Fibroblast of skin of back (primary cell): ENCODE measurements at regions not wholly inside any gene's neighbourhood (a gene's known extent, or its start where the extent isn't known, plus 50 kb on each side); places are given as distances from the start of the nearest gene placed in this dataset.
A peak's percentile ranks its signal among the peaks of the same experiment; 100 is the strongest.

Experiments
- DNase-seq: peaks from one replicate; pipeline ENCODE4 v3.0.0-alpha.2; 2013

DNA sequence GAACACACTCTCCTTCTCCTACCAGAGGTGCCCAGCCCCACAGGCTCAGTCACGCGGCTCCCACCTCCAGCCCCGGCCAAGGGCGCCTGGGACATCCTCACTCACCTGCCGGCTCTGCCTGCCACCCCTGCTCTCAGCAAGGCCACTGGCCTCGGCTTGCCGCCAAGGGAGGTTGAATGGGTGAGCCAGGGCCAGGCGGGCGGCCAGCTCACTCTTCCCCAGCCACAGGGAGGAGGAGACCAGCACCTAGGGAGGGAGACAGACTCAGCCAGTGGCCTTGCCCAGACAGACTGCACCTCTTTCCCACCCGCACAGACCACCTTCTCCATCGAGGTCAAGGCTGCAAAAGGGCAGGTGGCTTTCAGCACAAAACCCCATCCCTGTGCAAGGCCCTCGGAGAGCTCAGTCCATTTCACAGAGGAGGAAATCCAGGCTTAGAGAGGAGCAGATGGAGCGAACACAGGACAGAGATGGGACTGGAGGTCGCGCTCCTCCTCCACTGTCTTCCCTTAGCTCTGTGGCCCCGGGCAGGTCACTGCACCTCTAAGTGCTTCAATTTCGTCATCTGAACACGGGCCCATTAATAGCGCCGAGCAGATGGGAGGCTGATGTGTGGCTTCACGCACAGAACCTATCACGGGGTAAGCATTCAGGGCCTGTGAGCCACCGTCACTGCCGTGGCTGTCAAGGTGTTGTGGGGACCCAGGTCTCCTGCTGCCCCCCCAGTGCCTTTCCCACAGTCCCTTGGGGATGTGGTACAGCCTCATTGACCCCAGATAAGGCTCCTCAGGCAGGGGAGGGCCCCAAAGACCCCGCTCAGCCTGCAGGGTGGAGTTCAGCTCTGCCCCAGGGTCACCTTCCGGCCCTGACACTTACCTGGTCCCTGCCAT is 56.1 kb downstream of the RMI2 start:
- DNase-seq = no peak

DNA sequence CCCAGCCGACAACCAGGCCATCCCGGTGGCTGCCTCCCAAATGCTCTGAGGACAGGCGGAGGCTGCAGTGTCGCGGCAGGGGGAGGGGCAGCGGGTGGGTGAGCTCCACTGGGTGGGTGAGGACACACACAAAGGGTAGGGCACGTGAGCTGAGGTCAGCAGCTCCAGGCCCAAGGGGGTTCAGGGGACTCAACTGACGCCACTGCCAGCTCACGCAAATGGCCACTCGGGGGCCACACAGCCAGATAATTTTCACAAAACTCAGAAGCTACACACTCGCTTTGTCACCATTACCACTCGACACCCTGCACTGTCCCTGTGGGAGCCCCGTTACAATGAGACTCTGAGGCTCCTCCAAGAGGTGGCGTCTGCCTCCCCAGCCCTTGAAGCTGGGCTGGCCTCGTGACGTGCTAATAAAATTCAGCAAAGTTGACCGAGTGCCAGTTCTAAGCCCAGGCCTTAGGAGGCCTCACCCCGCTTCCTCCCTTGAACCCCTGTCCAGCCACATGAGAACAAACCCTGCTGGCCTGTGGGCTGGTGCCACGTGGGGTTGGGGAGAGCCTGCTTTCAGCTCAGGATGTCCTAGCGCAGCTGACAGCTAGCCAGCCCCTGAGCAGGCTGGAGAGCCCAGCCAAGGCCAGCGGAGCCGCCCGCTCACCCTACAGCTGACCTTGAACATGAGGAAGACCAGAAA is 56.9 kb downstream of the RMI2 start:
- DNase-seq = no peak

DNA sequence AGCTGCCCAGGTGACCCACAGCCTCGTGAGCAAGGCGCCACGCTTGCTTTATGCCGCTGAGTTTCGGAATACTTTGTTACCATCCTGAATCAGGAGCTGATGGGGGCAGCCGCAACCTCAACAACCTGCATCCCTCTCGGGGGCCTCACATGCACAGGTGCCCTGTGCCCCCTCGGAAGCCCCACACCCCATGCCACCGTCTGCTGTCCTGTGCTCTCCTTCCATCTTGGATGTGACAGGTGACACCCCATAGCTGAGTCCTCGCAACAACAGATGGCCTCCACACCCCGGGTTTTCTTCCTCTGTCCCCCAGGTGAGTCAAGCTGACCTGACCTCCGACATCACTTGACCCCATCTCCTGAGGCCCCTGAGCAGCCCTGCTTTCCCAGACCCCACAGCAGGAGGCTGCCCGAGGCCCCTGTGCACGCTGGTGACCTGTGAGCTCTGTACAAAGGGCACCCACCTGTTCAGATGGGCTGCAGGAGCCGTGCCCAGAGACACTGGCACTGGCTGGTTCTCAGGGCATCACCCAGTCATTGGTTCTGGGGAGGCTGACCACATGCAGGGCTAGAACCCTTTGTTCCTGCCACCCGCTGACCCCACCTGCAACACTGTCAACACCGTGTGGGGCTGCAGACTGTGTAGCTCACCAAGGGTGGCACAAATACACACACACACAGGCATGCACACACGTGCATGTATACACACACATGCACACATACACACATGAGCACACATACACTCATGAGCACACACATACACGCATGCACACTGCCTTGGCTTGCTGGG is 57.7 kb downstream of the RMI2 start:
- no peak for DNase-seq

DNA sequence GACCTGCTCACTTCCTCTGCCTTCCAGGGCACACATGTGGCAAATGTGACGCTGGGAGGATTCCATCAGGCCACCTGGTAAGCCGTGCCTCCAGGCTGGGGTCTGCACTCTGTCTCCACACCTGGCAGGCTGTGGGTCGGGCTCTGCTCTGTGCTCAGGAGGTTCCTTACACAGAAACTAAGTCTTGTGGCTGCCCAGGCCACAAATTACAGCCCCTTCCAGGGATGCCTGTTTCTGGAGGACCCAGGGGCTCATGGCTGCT is 58.2 kb downstream of the RMI2 start:
- no peak for DNase-seq

DNA sequence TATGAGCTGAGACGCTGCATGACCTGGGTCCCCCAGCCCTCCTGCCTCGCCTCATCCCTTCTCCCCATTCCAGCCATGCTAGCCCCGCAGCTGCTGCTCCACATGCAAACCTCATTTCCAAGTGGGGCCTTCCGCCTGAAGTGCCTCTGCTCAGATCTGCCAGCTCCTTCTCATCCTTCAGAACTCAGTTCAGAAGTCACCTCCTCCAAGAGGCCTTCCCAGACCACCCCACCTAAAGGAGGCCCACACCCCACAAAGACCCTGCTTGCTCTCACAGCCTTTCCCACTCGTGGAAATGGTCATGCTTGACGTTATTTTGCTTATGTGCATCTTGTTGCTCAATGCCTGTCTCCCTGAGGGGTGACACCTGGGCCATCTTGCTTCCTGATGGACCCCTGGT is 58.7 kb downstream of the RMI2 start:
- no peak for DNase-seq

DNA sequence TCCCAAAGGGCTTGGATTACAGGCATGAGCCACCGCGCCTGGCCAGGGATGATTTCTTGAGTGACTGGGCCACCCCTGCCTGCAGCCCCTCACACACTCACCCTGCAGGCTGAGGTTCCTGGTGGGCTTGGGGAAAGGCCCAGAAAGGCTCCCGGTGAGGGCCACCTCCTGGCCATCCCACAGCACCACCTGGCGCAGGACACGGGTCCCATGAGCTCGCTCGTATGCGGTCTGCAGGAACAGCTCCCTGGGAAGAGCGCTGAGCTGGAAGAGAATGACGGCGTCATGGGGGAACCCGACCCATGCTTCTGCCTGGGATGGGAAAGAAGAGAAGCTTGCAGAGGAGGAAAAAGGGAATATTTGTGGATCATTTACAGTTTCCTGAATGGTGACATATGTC is 59.3 kb downstream of the RMI2 start:
- no peak for DNase-seq

DNA sequence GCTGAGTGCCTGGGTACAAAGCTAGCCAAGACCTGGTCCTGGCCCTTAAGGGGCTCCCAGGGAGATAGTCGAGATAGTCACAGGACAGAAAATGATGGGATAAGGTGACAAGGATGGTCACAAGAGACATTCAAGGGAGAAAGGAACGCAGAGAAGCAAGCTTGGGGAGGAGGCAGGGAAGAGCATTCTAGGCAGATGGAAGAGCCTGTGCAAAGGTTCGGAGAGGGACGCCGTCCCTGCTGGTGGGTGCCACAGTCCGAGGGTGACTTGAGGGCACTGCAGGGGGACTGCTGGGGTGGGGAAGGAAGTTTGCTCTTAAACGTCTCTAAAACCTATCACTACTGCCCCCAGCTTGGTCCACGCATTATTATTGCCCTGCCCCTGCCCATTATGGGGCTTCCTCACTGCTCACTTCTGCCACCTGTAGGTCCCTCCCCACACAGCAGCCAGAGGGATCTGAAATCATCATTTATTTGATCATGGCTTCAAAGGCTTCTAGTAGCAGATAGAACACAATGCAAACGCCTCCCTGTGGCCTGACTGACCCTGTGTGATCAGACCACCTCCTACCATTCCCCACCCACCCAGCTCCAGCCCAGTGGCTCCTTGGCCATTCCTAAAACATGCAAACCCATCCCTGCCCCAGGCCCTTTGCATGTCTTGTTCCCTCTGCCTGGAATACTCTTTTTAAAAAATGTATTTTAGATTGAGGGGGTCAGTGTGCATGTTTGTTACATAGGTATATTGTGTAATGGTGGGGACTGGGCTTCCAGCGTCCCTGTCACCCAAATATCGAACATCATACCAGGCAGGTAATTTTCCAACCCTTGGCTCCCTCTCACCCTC is 60.3 kb downstream of the RMI2 start:
- peak; percentile 12 for DNase-seq

DNA sequence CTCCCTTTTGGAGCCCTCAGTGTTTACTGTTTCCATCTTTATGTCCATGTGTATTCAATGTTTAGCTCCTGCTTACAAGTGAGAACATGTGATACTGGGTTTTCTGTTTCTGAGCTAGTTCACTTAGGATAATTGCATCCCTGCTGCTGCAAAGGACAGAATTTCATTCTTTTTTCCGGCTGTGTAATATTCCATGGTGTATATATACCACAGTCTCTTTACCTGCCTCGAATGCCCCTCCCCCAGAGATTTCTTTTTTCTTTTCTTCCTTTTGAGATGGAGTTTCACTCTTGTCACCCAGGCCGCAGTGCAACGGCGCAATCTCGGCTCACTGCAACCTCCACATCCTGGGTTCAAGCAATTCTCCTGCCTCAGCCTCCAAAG is 60.9 kb downstream of the RMI2 start:
- DNase-seq = no peak

DNA sequence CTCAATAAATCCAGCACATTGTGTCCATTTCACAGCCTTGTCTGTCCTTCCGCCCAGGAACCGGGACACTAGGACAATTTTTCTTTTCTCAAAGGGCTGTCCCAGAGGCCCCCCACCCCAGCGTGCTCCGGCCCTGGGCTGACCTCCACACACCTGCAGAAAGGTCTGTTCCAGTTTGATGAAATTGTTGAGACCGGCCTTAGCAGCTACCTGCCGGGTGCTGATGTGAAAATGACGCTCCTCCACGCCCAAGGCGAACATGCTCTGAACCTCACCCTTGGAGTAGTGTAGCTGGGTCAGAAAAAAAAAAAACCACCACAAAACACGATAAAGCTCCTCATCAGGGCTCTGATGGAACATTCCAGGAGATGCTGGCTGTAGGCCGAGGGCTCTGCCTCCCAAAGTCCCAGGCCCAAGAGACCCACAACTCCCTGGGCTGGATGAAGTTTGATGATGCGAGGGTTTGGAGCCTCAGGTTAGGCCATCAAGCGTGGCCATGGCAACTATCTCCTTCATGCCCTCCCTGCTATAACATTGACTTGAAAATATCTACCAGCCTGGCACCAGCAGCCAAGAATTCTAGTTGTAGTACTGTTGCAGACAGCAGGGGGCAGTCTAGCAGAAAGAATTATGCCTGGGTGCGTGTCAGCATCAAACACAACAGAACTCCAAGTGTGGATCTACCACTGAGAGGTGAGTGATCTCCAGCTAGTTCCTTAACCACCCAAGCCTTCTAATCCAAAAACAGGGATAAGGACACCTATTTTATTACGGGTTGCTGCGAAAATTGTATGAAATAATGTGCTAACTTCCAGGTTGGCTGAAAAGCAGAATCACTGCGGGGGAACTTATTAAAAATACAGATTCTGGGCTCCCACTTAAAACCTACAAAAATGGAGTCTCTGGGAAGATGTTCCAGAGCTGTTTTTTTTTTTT is 62.1 kb downstream of the RMI2 start:
- DNase-seq = peak; percentile 68

DNA sequence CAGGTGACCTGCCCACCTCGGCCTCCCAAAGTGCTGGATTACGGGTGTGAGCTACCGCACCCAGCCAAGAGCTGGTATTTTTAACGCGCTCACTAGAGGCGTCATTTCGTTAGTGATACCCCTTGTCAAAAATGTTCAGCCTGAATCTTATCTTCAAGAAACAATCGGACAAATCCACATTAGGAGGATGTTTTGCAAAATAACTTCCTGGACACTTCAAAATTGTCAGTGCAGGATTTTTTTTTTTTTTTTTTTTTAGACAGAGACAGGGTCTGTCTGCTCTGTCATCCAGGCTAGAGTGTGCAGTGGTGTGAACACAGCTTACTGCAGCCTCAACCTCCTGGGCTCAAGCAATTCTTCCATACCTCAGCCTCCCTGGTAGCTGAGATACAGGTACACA is 63.0 kb downstream of the RMI2 start:
- no peak for DNase-seq

DNA sequence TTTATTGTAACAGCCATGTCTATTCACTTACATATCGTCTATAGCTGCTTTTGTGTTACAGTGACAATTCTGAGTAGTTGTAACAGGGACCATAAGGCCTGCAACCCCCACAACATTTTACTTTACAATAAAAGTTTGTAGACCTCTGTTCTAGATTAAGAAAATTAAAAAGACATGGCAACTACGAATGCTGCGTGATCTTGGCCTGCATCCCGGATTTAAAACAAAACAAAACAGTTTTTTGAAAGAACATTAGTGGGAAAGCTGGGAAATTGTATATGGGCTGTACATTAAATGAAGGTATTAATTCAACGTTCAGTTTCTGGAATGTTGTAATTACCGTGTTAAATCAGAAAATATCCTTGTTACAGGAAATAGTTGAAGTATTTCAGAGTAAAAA is 64.1 kb downstream of the RMI2 start:
- DNase-seq = no peak

DNA sequence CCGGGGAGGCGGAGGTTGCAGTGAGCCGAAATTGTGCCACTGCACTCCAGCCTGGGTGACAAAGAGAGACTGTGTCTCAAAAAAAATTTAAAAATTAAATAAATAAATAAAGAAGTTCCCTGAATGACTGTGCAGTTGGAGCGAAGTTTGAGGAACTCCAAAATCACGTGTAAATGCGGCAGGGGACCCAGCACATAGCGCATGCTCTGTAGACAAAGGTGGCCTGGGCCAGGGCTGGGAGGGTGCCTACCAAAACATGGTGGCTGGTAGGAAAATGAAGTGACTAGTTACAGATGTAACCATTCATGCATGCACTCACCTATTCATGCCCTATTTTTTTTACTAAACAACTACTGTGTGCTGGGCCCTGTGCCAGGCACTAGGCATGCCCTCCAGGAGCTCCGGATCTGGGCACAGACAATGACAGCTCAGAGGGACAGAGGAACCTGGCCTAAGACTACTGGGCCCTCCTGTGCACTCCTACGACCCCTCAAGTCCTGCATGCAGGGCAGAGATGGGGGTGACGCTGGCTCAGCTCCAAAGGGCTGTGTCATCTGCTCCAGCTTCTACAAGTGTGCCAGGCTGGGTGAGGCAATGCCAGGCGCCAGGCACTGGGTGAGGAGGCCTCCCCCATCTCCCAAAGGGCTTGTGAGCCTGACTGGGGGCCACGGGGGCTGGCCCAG is 65.3 kb downstream of the RMI2 start:
- no peak for DNase-seq

DNA sequence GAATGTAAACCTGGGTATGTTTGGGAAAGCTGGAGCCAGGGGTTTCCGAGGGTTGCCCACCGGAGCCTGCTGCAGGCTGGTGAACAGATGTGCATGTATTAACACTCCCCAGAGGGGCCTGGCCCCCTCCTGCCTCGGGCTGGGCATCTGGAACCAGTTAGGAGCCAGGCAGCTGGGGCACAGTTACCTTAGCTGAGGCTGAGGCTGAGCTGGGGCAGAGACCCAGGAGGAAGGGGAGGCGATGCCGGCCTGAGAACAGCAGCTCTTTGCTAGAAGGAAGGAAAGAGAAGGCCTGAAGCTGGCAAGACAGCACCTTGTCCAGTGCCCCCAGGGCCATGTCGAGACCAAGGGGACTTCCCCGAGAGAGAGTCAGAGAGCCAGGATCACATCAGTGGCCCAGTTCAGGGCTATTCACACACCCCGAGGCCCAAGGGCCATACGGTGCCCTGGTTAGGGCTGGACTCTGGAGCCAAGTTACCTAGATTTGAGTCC is 65.8 kb downstream of the RMI2 start:
- no peak for DNase-seq

DNA sequence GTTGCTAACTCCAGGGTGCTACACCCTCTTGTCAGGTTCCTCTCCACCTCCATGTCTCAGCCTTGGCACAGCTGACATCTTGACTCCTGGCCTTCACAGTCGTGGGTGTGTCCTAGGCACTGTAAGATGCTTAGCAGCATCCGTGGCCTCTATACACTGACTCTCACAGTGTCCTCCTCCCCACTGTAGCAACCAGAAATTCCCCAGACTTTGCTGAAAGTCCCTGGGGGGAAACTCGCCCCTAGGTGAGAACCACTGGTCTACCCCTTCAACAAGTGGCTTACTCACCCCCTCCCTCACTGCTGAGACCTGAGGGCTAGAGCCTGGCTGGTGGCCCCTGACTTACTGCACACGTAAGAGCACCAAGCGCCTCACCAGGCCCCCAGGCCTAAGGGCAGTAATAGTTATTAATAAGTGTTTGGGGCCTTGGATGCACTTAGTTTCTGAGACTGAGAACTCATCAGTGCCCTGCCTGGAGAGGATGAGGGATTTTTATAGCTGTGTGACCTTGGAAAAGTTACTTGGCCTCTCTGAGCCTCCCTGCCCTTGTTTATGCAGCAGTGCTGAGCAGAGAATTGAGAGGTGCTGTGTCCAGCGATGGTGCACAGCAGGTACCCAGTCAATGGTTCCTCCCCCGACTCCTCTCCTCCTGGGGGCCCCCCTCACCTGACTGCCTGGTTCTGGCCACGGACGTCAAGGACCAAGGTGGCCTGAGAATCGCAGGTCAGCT is 67.1 kb downstream of the RMI2 start:
- DNase-seq = no peak

DNA sequence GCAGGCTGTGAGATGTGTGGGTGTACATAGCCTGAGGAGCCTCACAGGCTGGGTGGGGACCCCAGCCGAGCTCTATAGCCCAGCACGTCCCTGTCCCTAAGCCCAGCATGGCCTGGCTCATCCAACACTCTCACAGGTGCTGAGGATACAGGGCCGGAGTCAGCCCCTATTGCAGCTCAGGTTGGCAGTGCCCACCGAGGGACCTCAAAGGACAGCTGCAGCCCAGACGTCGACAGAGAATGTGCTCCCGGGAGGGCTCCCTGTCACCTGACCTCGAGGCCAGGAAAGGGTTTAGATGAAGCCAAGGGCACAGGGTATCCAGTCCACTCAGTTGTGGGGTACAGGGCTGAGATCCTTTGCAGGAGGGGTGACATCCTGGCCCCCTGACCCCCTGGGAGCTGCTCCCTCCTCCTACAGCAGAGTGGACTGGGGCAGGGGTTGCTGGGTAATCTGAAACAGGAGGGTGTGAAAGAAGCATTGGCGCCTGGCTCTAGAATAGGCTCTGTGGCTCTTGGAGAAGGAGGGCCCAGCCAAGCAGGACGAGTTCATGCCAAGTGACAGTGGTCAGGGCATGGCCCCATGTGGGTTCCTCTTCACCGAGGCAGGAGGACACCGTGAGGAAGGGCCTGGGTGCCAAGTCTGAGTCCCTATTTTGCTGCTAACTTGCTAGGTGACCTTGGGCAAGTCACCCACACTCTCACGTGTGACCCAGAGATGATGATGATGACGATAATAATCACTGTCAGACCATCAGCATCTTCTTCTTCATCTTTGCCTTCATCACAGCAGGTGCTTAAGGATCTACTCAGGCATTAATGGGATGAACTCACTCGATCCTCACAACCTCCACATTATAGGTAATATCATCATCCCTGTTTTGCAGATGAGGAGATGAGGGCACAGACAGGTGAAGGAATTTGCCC is 68.0 kb downstream of the RMI2 start:
- DNase-seq = no peak

DNA sequence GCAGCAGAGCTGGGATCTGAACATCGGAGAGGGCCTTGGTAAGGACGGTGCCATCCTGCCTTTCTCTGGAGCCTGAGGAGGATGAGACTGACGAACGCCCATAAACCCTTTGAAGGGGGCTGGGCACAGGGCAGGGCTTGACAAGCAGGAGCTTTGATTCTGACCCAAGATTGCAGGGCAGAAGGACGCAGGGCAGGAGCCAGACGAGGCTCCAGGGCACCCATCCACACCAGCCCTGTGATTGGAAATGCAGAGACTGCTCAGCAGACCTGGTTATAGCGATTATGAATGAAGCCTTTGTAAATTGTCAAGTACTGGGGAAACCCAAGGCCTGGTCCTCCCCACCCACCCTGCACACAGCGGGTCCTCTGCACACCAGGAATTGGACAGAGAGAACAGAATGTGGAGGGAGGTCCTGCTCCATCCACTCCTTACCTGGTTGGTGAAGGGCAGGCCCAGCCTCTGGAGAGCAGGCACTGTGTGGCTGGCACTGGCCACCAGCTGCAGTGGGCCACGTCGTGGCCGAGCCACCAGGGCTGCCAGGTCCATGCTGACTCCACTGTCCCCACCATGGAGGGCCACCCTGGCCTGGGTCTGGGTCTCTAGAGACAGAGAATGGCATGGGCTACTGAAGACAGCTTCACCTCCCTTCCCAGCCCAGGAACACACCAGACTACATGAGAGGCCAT is 68.8 kb downstream of the RMI2 start:
- no peak for DNase-seq

DNA sequence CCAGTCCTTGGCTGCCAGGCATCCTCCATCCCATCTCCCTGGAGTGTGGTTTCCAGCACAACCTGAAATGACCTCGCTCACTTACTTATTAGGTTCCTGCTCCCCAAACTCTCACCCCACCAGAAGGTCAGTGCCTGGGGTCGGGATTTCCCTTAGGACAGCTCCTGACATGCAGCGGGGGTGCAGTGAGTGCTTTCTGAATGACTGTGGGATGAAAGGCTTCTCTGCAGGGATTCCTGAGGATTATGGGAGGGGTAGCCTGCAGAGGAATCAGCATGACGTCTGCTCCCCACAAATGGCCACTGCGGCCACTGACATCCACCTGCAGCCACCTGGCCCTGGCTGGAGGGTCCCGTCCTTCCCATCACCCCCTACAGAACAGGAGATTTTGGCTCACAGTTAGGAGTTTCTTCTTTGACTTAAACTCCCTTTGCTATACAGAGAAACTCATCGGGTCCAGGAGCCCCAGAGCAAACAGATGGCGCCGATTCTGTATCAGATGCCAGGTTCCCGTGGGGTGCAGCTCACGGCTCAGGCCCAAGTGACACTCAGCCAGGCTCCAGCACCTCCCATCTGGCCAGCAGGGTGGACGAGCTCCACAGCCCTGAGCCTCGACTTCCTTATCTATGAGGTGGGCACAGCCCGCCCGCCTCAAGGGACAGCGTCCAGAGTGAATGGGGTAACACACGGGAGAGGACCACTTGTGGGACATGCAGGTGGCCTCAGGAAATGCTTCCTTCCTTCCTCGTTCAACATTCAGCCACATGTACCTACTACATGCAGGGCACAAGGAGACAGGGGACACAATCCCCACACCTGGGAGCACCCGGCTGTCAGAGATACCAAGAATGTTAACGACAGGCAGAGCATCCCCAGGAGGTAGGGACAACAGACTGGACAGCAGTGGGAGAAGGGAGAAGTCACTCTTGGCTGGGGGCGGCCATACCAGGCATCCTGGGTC is 69.8 kb downstream of the RMI2 start:
- no peak for DNase-seq
